ENCODE measurements at regions not wholly inside any gene's neighbourhood (a gene's known extent, or its start where the extent isn't known, plus 50 kb on each side); places are given as distances from the start of the nearest gene placed in this dataset.

DNA sequence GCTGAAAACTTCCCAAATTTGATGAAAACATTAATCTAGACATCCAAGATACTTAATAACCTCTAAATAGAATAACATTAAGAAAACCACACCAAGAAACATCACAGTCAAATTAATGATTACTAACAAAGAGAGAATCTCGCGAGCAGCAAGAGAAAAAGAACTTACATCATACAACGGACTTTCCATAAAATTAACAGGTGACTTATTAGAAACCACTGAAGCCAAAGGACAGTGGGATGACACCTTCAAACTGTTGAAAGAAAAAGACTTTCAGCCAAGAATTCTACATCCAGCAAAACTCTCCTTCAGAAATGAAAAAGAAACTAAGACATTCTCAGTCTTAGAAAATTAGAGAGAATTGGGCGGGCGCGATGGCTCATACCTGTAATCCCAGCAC, 232.0 kb downstream of the SNCA start (continued):
- TF ChIP-seq DPF2 (IDR thresholded peaks at IDR 0.05) (no peak), RBM22 (IDR thresholded peaks at IDR 0.05; ENCODE audit: low read depth, low read length, poor library complexity, severe bottlenecking) (no peak), CBX1 (IDR thresholded peaks at IDR 0.05; ENCODE audit: low read depth) (no peak), SETDB1 (IDR thresholded peaks at IDR 0.05; ENCODE audit: low read length) (no peak)

DNA sequence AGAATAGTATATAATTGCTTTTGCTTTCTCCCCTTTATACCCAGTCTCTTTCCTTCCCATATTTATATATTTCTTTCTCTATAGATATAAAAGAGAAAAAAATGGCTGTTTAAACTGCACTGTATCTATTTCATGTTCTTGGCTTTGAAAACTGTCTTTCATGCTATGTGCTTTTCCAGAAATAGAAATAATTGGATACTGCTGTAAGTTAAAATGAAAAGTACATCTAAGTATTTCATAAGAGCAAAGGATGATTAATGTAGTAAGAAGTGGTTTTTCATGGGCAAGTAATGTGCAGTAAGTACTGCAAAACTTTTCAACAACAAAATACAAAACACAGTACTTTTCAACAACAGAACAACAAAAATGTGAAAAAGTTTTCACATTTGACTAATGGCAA, 237.9 kb downstream of the SNCA start:
- H3K36me3 ChIP-seq (ENCODE audit: control insufficient read depth, insufficient read depth, low read length) = no peaks in the 10 kb centered on the region
- H3K9me1 ChIP-seq (ENCODE audit: control insufficient read depth, insufficient read depth, low read length) = no peaks in the 10 kb centered on the region
- no peak overlapping the region for H2AFZ ChIP-seq (ENCODE audit: low read depth, low read length)
- no peaks in the 10 kb centered on the region for H3K27me3 ChIP-seq (ENCODE audit: control insufficient read depth in 2 of 2, insufficient read depth in 2 of 2, low read length in 2 of 2)
- intact Hi-C loops (cut with micrococcal nuclease) (no loop called here), in situ Hi-C loops (cut with MboI) (no loop called here)
- DNase-seq (ENCODE audit: extremely low read depth in 1 of 4, low spot score in 3 of 4) (no peak), ATAC-seq (no peak), FAIRE-seq (no peak)
- H3K9me3 ChIP-seq (replicated peaks; ENCODE audit: control insufficient read depth, insufficient read depth, low read depth, low read length) = peaks cover 2% of the 10 kb centered on the region; the same call in 1 of the 2 replicates
- POLR2A ChIA-PET = no interaction called here
- H3K79me2 ChIP-seq (ENCODE audit: control insufficient read depth, insufficient read depth, low read length) = no peaks in the 10 kb centered on the region
- no peak overlapping the region for H3K27ac ChIP-seq (ENCODE audit: extremely low read depth, low read depth, low read length)
- no peak overlapping the region for H3K4me2 ChIP-seq (ENCODE audit: insufficient read depth, low read length)
- H3K4me1 ChIP-seq (replicated peaks in 1 of 2; ENCODE audit: control insufficient read depth in 2 of 2, insufficient read depth in 2 of 2, low read length in 2 of 2) = no peaks in the 10 kb centered on the region
- no TSS peak for BruUV-seq (replicated peaks)
- CTCF ChIA-PET (ENCODE audit: low intra/inter-chr PET ratio) = no interaction called here
- H3K9ac ChIP-seq (ENCODE audit: insufficient read depth in 1 of 2, low read depth in 2 of 2, low read length in 2 of 2) = no peak overlapping the region
- no peak overlapping the region for H3K4me3 ChIP-seq
- H4K20me1 ChIP-seq (replicated peaks; ENCODE audit: control insufficient read depth, insufficient read depth, low read length) = no peaks in the 10 kb centered on the region
- TF ChIP-seq FOXA1 (IDR thresholded peaks at IDR 0.05; ENCODE audit: borderline replicate concordance) = no peak
- no peak for TF ChIP-seq NR2C2 (CRISPR knock-in tag; IDR thresholded peaks at IDR 0.05)
- TF ChIP-seq NR2C2 (tag; IDR thresholded peaks at IDR 0.05) = no peak
- TF ChIP-seq PURB (CRISPR knock-in tag; IDR thresholded peaks at IDR 0.05; ENCODE audit: low read depth) = no peak
- TF ChIP-seq, protein P1, sequence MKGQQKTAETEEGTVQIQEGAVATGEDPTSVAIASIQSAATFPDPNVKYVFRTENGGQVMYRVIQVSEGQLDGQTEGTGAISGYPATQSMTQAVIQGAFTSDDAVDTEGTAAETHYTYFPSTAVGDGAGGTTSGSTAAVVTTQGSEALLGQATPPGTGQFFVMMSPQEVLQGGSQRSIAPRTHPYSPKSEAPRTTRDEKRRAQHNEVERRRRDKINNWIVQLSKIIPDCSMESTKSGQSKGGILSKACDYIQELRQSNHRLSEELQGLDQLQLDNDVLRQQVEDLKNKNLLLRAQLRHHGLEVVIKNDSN (CRISPR knock-in tag; IDR thresholded peaks at IDR 0.05) = no peak
- no peak for TF ChIP-seq CEBPB (tag; IDR thresholded peaks at IDR 0.05)
- no peak for TF ChIP-seq CCNT2 (IDR thresholded peaks at IDR 0.05; ENCODE audit: borderline replicate concordance, extremely low read depth, insufficient read length, low read depth, low read length)
- no peak for TF ChIP-seq HMG20A (CRISPR knock-in tag; conservative IDR thresholded peaks at IDR 0.05)
- no peak for TF ChIP-seq MAFG (tag; conservative IDR thresholded peaks at IDR 0.05)
- no peak for TF ChIP-seq ZNF707 (CRISPR knock-in tag; conservative IDR thresholded peaks at IDR 0.05)
